ENCODE measurements at regions not wholly inside any gene's neighbourhood (a gene's known extent, or its start where the extent isn't known, plus 50 kb on each side); places are given as distances from the start of the nearest gene placed in this dataset.

DNA sequence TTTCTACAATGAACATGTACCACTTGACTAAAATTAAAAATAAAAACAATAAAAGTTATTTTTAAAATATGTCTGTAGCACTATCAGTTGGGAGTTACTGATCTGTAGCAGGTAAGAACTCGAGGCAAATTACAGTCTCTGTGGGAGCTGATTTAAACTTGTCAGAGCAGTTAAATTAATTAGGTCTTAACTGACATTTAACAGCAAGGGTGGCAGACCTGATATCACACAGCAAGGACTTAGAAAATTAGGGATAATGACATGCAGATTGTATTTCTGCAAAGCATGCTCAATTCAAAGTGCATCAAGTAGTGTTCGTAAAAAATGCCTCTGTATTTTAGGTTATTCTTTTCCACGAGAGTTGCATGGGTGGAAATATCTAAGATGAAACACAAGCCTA is 208.9 kb downstream of the SPATA18 start:
- DNase-seq (ENCODE audit: low spot score), result no peak
- TF ChIP-seq, protein P1, sequence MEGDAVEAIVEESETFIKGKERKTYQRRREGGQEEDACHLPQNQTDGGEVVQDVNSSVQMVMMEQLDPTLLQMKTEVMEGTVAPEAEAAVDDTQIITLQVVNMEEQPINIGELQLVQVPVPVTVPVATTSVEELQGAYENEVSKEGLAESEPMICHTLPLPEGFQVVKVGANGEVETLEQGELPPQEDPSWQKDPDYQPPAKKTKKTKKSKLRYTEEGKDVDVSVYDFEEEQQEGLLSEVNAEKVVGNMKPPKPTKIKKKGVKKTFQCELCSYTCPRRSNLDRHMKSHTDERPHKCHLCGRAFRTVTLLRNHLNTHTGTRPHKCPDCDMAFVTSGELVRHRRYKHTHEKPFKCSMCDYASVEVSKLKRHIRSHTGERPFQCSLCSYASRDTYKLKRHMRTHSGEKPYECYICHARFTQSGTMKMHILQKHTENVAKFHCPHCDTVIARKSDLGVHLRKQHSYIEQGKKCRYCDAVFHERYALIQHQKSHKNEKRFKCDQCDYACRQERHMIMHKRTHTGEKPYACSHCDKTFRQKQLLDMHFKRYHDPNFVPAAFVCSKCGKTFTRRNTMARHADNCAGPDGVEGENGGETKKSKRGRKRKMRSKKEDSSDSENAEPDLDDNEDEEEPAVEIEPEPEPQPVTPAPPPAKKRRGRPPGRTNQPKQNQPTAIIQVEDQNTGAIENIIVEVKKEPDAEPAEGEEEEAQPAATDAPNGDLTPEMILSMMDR (IDR thresholded peaks at IDR 0.05; ENCODE audit: extremely low read depth, missing control alignments), result no peak

DNA sequence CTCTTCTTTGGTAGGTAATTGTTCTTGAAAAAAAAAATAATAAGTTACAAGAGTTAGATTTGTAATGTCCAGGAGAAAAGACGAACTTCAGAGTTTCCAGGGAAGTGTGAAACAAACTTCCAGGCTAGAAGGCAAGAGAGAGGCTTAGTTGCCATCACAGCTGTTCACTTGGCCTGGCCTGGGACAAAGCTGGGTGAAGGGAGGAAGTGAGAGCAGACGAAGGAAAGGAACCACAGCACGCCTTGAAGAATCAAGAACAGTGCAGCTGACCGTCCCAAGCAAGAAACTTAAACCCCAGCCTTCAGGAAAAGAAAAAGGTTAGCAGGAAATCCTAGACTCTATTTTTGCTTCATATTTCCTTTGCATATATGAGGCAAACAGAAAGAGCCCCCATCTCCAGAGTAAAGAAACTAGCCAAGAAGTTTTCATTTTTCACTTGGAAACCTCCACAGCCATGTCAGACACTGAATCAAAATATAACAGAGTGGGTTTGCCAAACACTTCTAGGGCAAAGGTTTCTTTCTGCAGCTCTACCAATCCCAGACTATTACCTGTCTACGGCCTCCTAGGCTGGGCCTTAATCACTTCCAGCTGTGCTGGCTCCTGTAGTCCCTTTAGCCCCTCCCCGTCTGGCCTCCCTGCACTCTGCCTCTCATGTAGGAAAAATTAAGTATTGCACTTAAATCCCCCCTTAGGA is 209.6 kb downstream of the SPATA18 start:
- DNase-seq (ENCODE audit: low spot score), result no peak
- TF ChIP-seq, protein P1 (IDR thresholded peaks at IDR 0.05; ENCODE audit: extremely low read depth, missing control alignments), result no peak

DNA sequence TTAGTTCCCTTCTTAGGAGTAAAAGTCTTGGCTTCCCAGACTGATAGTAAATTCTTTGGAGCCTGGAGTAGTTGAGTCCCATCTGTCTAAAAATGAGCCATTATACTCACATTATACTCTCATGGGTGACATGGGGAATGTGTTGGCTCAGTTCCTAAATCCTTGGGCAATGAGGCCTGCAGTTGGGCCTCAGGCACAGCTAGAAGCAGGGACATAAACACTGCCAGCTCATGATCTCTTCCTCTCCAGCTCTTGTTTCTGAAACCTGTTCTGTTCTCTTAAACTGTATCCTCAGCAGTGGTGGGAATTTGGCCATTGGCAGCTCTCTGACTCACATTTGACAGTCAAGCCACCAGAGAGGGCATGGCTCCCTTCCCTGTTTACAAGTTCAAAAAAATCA is 212.5 kb downstream of the SPATA18 start:
- TF ChIP-seq, protein P1 (IDR thresholded peaks at IDR 0.05; ENCODE audit: extremely low read depth, missing control alignments), result no peak
- no peak for DNase-seq (ENCODE audit: low spot score)

DNA sequence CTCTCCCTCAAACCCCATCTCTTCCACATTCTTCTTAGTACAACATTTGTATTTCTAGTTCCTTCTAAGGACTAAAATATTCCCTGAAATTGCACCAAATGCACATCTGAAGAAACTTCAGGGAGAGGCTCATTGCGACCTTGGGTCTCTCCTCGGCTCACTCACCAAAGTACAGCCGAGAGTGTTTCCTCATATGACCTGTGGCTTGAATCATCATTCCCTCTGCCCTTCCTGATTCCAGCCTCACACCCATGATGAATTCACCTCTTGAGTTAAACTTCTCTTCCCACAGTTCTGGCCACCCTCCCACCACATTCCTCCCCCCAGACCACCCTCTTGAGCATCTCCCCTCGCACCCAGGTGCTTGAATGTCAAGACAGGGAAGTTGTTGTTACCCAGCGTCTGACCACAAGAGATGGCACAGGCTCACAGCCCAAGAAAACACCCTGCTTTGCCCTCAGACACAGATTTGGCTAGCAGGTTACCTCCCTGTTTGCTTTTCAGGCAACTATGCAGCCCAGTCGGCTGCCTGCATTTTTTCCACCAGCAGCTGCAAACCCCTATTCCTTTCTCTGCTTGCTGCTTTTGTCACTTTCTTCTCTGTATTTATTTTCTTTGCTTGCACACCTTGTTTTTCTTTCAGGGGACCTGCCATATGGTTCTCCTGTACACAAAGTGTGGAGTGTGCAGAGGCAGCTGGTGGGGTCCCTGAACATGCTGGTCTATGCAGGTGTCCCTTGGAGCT is 214.8 kb downstream of the SPATA18 start:
- TF ChIP-seq, protein P1 (IDR thresholded peaks at IDR 0.05; ENCODE audit: extremely low read depth, missing control alignments), result no peak
- DNase-seq (ENCODE audit: low spot score), result no peak

DNA sequence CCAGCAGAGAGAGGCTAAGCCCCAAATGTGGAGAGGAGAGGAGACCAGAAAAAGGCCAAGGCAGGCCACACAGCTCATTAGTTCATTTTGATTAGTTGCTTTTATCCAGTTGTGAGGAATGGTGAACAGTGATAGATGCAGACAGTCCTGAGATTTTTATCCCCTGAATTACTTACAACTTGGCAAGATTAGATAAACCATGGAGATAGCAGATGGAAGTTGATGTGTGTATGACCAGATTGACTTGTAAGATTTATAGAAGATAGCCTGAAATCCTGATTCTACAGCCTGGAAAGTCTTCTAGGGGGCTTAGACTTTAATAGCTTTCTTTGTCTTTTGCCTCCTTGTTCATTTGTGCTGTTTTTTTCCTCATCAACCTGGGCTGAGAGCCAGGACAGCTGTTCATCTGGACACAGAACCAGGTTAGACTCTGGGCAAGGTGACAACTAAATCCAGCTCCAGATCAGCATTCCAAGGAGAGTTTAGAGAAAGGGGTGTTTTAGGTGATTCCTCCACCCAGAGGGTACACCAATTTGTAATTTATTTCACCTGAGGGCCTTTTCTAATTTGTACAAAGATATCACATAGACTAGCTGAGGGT is 215.5 kb downstream of the SPATA18 start:
- TF ChIP-seq, protein P1 (IDR thresholded peaks at IDR 0.05; ENCODE audit: extremely low read depth, missing control alignments), result no peak

DNA sequence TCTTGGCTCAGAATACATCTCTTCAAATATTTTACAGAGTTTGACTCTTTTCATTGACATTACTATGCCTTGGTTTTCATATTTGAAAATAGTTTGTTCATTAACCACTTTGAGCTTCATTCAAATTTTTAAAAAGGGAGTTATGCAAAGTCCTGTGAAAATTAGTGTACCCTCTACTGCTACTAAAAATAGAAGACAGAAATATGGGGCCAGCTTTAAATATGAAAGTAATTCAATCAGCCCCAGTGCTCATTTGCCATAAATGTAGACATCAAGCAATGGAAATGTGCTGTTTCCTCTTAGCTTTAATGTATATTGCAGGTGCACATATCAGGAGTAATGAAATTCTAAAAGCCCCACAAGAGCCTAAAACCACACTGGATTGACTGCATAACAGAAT is 218.7 kb downstream of the SPATA18 start:
- TF ChIP-seq, protein P1 (IDR thresholded peaks at IDR 0.05; ENCODE audit: extremely low read depth, missing control alignments), result no peak
- DNase-seq (ENCODE audit: low spot score), result no peak

More for the DNA sequence above, 215.5 kb downstream of the SPATA18 start:
- DNase-seq (ENCODE audit: low spot score), result no peak

DNA sequence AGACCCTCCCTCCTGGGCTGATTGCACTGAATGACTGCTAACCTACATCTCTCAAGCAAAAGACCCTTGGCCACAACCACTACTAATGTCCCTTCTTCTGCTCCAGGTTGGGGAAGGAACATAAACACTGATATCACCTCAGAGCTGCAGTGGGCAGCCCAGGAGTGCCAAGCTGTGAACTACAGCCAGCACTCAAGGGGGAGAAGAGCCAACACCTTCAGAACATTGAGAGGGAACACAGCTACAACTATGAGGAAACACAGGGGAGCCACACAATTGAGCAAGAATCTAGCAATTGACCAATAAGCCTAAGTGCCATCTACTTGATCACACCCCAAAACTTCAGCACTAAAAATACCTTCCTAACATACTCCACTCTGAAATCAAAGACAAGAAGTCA is 222.8 kb downstream of the SPATA18 start:
- no peak for DNase-seq (ENCODE audit: low spot score)
- TF ChIP-seq, protein P1 (IDR thresholded peaks at IDR 0.05; ENCODE audit: extremely low read depth, missing control alignments), result no peak

Measured in GM20000 (cell line).